GM13976 (cell line): ENCODE measurements at regions not wholly inside any gene's neighbourhood (a gene's known extent, or its start where the extent isn't known, plus 50 kb on each side); places are given as distances from the start of the nearest gene placed in this dataset.

Experiments used
- DNase-seq: peaks from one replicate; pipeline ENCODE4 v3.0.0; 2012; ENCODE audit warnings: low spot score
- CTCF ChIP-seq: IDR thresholded peaks from 2 replicates; pipeline ENCODE4 v1.5.1; 2012; ENCODE audit warnings: borderline replicate concordance, mild to moderate bottlenecking; ENCODE audit not compliant: insufficient read depth; ENCODE audit errors: extremely low read depth, missing control alignments, control extremely low read depth
- in situ Hi-C: fragments of 300-500 bp; cut with MboI; formaldehyde crosslinking; loops from one replicate; pipeline ENCODE4 v1.12.0; 2022; ENCODE audit warnings: low sequenced_read_pairs, mixed read lengths, inconsistent platforms; ENCODE audit not compliant: unreplicated experiment

DNA sequence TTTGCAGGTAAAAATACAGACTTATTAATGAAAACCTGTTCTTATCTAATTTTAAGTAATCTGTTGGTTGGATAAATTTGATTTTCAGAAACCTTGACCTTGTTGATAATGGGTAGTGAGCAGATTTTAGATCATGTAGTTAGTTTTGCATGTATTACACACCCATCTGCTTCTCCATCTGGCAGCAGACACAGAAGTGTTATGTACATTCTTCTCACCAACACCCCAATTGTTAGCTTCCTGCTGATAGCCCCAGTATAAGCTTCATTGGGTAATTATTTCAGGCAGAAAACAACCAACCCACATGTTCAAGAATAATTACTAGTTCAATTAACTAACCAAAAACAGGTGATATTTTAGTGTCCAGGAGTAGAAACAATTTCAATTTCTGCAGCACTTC is 1740.5 kb upstream of the AGA start:
- in situ Hi-C loops = no loop called here
- no peak for TF ChIP-seq CTCF
- DNase-seq = no peak

DNA sequence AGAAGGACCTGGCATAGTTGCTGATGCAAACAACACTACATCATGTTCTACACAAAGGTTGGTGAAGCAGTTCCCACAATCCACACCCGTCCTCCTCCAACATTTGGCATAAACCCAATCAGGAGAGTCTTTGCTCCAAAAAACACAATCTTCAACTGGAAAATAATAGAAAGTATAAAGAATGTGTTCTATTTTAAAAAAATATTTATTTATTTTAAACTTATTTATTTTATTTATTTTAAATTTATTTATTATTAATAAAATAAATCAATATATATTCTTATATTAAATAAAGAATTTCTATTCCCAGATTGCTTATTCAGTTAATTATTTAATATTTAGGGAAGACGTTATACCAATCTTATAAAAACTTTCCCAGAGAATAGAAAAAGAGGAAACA is 1753.7 kb upstream of the AGA start:
- in situ Hi-C loops = no loop called here
- no peak for TF ChIP-seq CTCF

GRCh38 chr4:179196511-179196910 is 1754.3 kb upstream of the AGA start:
- no peak for DNase-seq
- TF ChIP-seq CTCF = no peak
- in situ Hi-C loops = no loop called here

More for the DNA sequence above, 1753.7 kb upstream of the AGA start:
- DNase-seq = no peak

- TF ChIP-seq CTCF = no peak
- DNase-seq = no peak
- in situ Hi-C loops = no loop called here
Observed at GRCh38 chr4:179200681-179201080, 1758.4 kb upstream of the AGA start.

GRCh38 chr4:179225594-179225993 is 1783.4 kb upstream of the AGA start:
- in situ Hi-C loops = no loop called here
- TF ChIP-seq CTCF = no peak
- no peak for DNase-seq

DNA sequence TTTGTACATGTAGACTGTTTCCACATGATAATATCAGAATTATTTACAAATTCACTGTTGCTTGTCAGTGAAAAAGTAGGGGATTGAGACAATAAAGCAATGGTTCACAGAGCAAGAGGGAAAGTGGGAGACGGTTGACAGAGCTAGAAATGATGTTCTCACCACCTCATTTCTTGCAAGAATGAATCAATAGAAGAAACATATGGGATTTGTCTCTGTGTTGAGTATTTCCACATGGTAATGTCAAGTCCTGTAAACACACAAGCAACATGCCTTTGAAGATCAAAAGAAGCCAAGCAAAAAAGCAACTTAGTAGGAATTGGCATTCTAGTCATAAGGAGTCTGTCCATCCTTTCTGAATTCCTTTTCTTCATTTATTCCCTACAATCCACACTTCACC is 1806.6 kb upstream of the AGA start:
- in situ Hi-C loops = no loop called here
- DNase-seq = no peak
- TF ChIP-seq CTCF = no peak

GRCh38 chr4:179268791-179269190 is 1826.6 kb upstream of the AGA start:
- DNase-seq = no peak
- in situ Hi-C loops = no loop called here
- no peak for TF ChIP-seq CTCF
